Renal pelvis (tissue), 1 donor: ENCODE measurements at regions not wholly inside any gene's neighbourhood (a gene's known extent, or its start where the extent isn't known, plus 50 kb on each side); places are given as distances from the start of the nearest gene placed in this dataset.
A peak's percentile ranks its signal among the peaks of the same experiment; 100 is the strongest.
"Not testable (repeated sequence)": the region's sequence is repeated elsewhere in the genome, so short reads cannot be mapped to it uniquely, and the experiment has no call there.

Experiments
- DNase-seq: peaks from one replicate; pipeline ENCODE4 v3.0.0-alpha.2; 2013

DNA sequence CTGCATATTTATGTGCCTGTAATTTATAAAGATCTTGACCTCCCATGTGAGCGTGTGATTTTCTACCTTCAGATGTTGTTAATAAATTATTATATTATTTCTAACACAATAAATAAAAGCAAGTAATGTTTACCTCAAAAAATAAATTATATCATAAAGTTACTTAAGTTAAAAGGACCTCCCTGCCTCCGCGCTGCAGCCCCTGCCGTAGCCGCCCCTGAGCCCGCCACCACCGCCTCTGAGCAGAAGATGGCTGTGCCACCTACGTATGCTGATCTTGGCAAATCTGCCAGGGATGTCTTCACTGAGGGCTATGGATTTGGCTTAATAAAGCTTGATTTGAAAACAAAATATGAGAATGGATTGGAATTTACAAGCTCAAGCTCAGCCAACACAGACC lies 119.6 kb upstream of the BRWD3 start:
- DNase-seq = no peak

DNA sequence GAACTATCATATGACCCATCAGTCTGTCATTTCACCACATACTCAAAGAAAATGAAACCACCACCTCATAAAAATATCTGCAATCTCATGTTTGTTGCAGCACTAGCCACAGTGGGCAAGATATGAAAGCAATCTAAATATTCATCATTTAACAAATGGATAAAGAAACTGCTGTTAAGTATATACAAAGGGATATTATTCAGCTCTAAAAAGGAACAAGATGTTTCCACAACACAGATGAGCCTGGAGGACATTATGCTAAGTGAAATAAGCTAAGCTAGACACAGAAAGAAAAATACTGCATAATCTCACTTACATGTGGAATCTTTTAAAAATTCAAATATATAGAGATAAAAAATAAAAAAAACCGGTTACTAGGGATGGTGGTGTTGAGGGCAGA lies 108.2 kb upstream of the BRWD3 start:
- DNase-seq = no peak

- DNase-seq = not testable (repeated sequence)
Measured at GRCh38 chrX:80912351-80912750, 102.7 kb upstream of the BRWD3 start.

- DNase-seq = no peak
Measured at GRCh38 chrX:80879916-80880315, 70.2 kb upstream of the BRWD3 start.

GRCh38 chrX:80879143-80879542 lies 69.5 kb upstream of the BRWD3 start:
- no peak for DNase-seq

DNA sequence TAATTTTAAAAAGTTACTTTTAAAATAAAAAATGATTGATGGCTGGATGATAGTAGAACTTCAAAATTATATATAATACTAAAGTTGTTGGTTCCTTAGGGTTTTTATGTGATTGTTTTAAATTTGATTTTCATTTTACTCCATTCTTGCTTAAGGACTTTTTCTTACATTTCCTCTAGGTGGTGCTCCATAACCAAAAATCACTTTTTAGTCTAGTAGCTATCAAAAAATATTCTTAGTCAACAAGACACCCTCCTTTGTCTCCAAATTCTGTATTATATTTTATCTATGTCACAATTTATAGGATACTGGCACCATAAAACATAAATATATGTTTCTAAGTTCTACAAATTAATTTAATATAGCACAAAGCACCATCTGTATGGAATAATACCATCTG lies 67.2 kb upstream of the BRWD3 start:
- peak; percentile 14 for DNase-seq
